ENCODE measurements at regions not wholly inside any gene's neighbourhood (a gene's known extent, or its start where the extent isn't known, plus 50 kb on each side); places are given as distances from the start of the nearest gene placed in this dataset.

DNA sequence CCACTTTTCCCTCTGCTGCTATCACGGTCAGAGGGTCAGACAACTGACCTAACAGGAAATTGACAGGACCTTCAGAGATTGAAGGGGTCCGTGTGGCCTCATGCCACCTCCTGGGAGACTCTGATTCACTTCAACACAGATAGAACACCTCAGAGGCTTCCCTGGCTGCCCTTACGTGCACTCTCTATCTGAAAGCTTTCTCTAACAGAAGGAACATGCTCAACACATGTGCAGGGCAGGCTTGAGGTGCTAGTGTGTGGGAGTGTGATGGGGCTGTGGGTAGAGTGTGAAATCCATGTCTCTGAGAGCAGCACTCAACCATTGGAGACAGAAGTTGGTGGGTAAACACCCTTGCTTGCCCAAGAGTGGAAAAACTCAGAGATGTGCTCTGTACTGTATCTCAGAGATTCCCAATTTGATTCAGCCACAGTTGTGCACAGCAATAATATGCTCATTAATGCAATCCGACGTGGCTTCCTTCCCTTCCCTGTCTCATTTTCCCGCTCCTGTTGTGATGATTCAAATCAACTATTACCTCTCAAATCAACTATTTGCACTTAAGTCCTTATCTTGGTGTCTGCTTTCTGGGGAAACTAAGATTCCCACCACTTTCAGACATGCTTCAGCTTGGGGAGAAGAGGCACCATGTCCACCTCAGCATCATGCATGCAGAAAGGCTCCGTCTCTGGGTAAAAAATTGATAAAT is 62.0 kb upstream of the MAGEB2 start:
- ATAC-seq: no peak
- intact Hi-C loops (cut with DNase I): no loop called here

DNA sequence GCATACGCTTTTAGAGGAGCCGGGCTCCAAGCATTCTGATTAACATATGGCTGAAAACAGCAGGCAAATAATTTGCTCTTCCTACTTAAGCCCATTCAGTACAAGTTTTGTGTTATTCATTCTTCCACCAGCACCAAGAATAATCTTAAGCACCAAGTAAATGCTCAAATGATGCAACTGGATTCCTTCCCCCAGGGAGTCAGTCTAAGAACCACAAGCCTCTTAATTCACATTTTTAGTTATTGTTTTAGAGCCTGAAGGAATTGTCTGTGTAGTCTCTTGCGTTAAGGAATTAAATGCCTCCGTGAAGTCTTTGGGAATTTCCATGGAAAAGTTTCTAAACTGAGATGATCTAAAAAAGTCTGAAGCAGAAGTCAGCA is 61.5 kb upstream of the MAGEB2 start:
- ATAC-seq (no peak), DNase-seq (no peak)
- no peak overlapping the region for H3K4me3 ChIP-seq
- H3K4me1 ChIP-seq: no peaks in the 10 kb centered on the region
- H3K27me3 ChIP-seq (ENCODE audit: low read depth): no peaks in the 10 kb centered on the region
- H3K36me3 ChIP-seq: no peaks in the 10 kb centered on the region
- no peak overlapping the region for H3K27ac ChIP-seq
- intact Hi-C loops (cut with DNase I): no loop called here
- TF ChIP-seq, protein P1, sequence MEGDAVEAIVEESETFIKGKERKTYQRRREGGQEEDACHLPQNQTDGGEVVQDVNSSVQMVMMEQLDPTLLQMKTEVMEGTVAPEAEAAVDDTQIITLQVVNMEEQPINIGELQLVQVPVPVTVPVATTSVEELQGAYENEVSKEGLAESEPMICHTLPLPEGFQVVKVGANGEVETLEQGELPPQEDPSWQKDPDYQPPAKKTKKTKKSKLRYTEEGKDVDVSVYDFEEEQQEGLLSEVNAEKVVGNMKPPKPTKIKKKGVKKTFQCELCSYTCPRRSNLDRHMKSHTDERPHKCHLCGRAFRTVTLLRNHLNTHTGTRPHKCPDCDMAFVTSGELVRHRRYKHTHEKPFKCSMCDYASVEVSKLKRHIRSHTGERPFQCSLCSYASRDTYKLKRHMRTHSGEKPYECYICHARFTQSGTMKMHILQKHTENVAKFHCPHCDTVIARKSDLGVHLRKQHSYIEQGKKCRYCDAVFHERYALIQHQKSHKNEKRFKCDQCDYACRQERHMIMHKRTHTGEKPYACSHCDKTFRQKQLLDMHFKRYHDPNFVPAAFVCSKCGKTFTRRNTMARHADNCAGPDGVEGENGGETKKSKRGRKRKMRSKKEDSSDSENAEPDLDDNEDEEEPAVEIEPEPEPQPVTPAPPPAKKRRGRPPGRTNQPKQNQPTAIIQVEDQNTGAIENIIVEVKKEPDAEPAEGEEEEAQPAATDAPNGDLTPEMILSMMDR (IDR thresholded peaks at IDR 0.05): no peak
- H3K9me3 ChIP-seq: no peaks in the 10 kb centered on the region

More for the DNA sequence above, 62.0 kb upstream of the MAGEB2 start:
- no peak overlapping the region for H3K27ac ChIP-seq
- H3K27me3 ChIP-seq (ENCODE audit: low read depth): no peaks in the 10 kb centered on the region
- no peaks in the 10 kb centered on the region for H3K4me1 ChIP-seq
- no peaks in the 10 kb centered on the region for H3K9me3 ChIP-seq
- DNase-seq: no peak
- no peak overlapping the region for H3K4me3 ChIP-seq
- no peaks in the 10 kb centered on the region for H3K36me3 ChIP-seq
- TF ChIP-seq, protein P1 (IDR thresholded peaks at IDR 0.05): no peak

DNA sequence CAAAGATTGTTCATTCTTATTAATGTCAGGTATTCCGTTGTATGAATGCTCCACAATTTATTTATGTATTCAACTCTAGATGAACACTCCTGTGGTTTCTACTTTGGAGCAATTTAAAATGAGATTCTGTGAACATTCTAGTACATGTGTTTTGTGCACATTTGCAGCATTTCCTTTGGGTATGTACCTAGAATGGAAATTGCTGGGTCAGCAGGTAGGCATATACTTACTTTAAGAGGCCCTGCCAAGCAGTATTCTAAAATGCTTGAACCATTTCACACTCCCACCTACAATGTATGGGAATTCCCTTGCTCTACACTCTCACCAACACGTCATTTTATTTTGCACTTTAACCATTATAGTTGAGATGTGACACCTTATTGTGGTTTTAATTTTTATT is 59.4 kb upstream of the MAGEB2 start:
- intact Hi-C loops (cut with DNase I): no loop called here
- DNase-seq: no peak
- no peak overlapping the region for H3K4me3 ChIP-seq
- no peaks in the 10 kb centered on the region for H3K36me3 ChIP-seq
- no peaks in the 10 kb centered on the region for H3K27me3 ChIP-seq (ENCODE audit: low read depth)
- ATAC-seq: no peak
- no peaks in the 10 kb centered on the region for H3K9me3 ChIP-seq
- no peak overlapping the region for H3K27ac ChIP-seq
- TF ChIP-seq, protein P1 (IDR thresholded peaks at IDR 0.05): no peak
- no peaks in the 10 kb centered on the region for H3K4me1 ChIP-seq

DNA sequence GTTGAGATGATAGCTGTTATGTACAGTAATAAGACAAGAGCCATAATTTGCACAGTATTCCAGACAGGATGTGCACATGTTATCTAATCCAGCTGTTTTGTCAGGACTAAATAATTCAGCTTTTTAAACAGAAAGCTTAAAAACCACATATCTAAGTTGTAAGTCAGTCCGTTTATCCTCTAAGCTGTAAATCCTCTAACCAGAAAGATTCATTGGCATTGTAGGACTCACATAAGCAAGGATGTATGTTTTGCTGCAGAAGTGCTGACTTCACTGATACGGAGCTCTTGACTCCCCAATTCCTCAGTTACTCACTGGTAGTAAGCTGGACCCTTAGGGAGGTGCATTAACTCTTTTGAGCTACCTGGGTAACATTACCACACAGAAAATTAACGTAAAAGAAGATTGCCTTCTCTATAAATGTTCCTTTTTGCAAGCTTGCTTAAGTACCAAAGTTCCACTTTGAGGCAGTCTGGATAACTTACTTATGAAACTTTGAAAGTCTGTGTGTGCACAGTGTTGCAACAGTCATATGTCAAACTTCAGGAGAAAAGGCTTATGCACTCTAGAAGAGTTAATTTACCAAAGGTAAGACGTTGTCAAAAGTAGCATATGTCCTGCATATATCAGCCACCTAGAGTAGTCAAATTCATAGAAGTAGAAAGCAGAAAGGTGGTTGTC is 58.3 kb upstream of the MAGEB2 start:
- Histone ChIP-seq H3K27me3 (ENCODE audit: low read depth) (no peaks in the 10 kb centered on the region), H3K36me3 (no peaks in the 10 kb centered on the region)
- DNase-seq: no peak

DNA sequence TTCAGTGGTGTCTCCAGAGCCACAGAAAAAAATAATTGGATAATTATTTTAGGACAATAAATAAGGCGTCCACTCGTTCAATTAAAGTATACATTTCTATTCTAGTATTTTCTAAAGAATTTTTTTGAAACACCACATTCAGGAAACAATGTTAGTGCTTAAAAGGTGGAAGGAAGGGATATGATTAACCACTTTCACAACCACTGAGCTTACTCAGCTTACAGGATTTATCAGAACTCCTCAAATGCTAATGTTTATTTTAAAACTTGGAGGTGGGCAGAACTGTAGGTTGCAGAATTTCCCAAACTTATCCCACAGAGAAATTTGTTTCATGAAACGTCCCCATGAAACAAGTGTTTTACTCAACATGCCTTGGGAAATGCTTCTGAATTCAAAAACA is 54.3 kb upstream of the MAGEB2 start:
- no peak for ATAC-seq

More for the DNA sequence above, 58.3 kb upstream of the MAGEB2 start:
- Histone ChIP-seq H3K4me3 (no peak overlapping the region), H3K4me1 (no peaks in the 10 kb centered on the region), H3K9me3 (no peaks in the 10 kb centered on the region), H3K27ac (no peak overlapping the region)
- TF ChIP-seq, protein P1 (IDR thresholded peaks at IDR 0.05): no peak
- no peak for ATAC-seq
- intact Hi-C loops (cut with DNase I): no loop called here

More for the DNA sequence above, 54.3 kb upstream of the MAGEB2 start:
- H3K4me3 ChIP-seq: no peak overlapping the region
- TF ChIP-seq, protein P1 (IDR thresholded peaks at IDR 0.05): no peak
- H3K27ac ChIP-seq: no peak overlapping the region
- H3K27me3 ChIP-seq (ENCODE audit: low read depth): no peaks in the 10 kb centered on the region
- no peaks in the 10 kb centered on the region for H3K4me1 ChIP-seq
- H3K36me3 ChIP-seq: no peaks in the 10 kb centered on the region
- intact Hi-C loops (cut with DNase I): no loop called here
- no peak for DNase-seq
- H3K9me3 ChIP-seq: no peaks in the 10 kb centered on the region
